Ovary (tissue), 3 donors: ENCODE measurements at regions not wholly inside any gene's neighbourhood (a gene's known extent, or its start where the extent isn't known, plus 50 kb on each side); places are given as distances from the start of the nearest gene placed in this dataset.

ENCODE experiments used
- POLR2A ChIP-seq: fragments of 450-650 bp; IDR thresholded peaks from one replicate; pipeline ENCODE4 v1.6.1; 2017; ENCODE audit warnings: antibody characterized with exemption, mild to moderate bottlenecking, moderate library complexity
- TF ChIP-seq, protein P1 (sequence below), 3 donors: fragments of 450-650 bp in 2 of 3; fragments of 200-600 bp in 1 of 3; IDR thresholded peaks; one replicate each; pipeline versions ENCODE4 v1.5.1 to v1.8.0; 2016 to 2022; ENCODE audit warnings: antibody characterized with exemption in 3 of 3, mild to moderate bottlenecking in 1 of 3
- donor health status: DM: no; HTN: no; CAD: no.

DNA sequence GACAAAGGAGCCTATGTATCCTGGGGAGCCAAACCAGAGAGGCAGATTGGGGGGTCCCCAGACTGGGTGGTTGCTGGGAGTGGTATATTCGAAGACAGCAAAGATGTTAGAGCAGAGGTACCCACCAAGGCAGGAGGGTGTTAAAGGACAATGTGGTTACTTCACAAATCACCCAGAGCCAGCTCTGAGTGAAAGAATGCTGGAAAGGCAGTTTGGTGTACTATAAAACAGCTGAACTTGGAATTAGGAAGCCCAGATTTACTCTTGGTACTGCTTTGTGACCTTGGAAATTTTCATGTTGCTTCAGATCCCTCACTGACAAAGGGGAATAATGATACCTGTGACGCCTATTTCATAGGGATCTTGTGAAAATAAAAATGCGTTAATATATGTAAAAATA is 121.6 kb downstream of the CD164 start:
- TF ChIP-seq, protein P1, sequence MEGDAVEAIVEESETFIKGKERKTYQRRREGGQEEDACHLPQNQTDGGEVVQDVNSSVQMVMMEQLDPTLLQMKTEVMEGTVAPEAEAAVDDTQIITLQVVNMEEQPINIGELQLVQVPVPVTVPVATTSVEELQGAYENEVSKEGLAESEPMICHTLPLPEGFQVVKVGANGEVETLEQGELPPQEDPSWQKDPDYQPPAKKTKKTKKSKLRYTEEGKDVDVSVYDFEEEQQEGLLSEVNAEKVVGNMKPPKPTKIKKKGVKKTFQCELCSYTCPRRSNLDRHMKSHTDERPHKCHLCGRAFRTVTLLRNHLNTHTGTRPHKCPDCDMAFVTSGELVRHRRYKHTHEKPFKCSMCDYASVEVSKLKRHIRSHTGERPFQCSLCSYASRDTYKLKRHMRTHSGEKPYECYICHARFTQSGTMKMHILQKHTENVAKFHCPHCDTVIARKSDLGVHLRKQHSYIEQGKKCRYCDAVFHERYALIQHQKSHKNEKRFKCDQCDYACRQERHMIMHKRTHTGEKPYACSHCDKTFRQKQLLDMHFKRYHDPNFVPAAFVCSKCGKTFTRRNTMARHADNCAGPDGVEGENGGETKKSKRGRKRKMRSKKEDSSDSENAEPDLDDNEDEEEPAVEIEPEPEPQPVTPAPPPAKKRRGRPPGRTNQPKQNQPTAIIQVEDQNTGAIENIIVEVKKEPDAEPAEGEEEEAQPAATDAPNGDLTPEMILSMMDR (IDR thresholded peaks at IDR 0.05), result no peak
- TF ChIP-seq POLR2A, result no peak
